DND-41 (cell line): ENCODE measurements at regions not wholly inside any gene's neighbourhood (a gene's known extent, or its start where the extent isn't known, plus 50 kb on each side); places are given as distances from the start of the nearest gene placed in this dataset.

Experiments used
- EZH2 ChIP-seq: IDR thresholded peaks from 3 replicates; pipeline ENCODE4 v1.6.1; 2012; ENCODE audit warnings: borderline replicate concordance, low read depth, mild to moderate bottlenecking, moderate library complexity, low read length, inconsistent platforms; ENCODE audit not compliant: severe bottlenecking
- TF ChIP-seq, protein P1 (sequence below): IDR thresholded peaks from 2 replicates; pipeline ENCODE4 v1.5.1; 2012; ENCODE audit warnings: borderline replicate concordance, low read length, moderate library complexity, mild to moderate bottlenecking; ENCODE audit not compliant: poor library complexity, severe bottlenecking; ENCODE audit errors: extremely low read depth

DNA sequence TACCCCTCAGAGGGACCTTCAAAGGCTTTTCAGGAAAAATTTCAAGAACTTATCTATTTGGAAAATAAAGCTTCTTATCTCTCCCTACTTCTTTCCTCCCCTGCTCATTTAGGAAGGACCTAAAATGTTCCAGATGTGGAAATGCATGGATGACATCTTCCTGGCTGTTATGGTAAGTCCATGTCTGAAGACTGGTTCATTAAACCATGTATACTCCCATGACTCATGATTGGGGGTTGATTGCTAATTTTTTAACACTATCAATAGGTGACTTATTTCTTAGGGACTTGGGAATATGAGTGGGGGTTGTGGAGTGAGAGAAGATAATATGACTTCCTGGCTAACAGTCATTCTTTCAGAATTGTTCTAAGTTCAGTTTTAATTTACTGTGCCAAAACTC lies 104.0 kb upstream of the PARD3B start:
- TF ChIP-seq, protein P1, sequence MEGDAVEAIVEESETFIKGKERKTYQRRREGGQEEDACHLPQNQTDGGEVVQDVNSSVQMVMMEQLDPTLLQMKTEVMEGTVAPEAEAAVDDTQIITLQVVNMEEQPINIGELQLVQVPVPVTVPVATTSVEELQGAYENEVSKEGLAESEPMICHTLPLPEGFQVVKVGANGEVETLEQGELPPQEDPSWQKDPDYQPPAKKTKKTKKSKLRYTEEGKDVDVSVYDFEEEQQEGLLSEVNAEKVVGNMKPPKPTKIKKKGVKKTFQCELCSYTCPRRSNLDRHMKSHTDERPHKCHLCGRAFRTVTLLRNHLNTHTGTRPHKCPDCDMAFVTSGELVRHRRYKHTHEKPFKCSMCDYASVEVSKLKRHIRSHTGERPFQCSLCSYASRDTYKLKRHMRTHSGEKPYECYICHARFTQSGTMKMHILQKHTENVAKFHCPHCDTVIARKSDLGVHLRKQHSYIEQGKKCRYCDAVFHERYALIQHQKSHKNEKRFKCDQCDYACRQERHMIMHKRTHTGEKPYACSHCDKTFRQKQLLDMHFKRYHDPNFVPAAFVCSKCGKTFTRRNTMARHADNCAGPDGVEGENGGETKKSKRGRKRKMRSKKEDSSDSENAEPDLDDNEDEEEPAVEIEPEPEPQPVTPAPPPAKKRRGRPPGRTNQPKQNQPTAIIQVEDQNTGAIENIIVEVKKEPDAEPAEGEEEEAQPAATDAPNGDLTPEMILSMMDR, result no peak
- no peak for TF ChIP-seq EZH2
